ENCODE measurements at regions not wholly inside any gene's neighbourhood (a gene's known extent, or its start where the extent isn't known, plus 50 kb on each side); places are given as distances from the start of the nearest gene placed in this dataset.

- no peak for DNase-seq (ENCODE audit: low read depth)
- in situ Hi-C loops (cut with HindIII; ENCODE audit: low sequenced_read_pairs) = no loop called here
- no peak overlapping the region for H3K4me3 ChIP-seq (ENCODE audit: low read depth, low read length)
- no peak for TF ChIP-seq CTCF (IDR thresholded peaks at IDR 0.05; ENCODE audit: low read depth, low read length, missing control alignments)
These were observed 68.7 kb upstream of the MAP4 start for GRCh38 chr3:48084929-48085328.

DNA sequence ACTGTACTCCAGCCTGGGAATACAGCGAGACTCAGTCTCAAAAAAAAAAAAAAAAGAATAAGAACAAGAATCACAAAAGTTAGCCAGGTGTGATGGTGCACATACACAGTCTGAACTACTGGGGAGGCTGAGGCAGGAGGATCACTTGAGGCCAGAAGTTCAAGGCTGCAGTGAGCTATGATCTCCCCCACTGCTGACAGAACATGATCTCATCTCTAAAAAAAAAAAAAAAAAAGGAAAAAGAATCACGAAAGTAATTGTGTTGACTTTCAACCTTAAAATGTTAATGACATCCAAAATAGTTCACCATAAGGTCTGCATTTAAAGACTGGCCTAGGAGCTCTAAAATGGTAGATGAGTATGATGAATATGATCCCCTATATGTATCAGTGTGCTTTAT lies 68.0 kb upstream of the MAP4 start:
- no peak overlapping the region for H3K4me3 ChIP-seq (ENCODE audit: low read depth, low read length)

DNA sequence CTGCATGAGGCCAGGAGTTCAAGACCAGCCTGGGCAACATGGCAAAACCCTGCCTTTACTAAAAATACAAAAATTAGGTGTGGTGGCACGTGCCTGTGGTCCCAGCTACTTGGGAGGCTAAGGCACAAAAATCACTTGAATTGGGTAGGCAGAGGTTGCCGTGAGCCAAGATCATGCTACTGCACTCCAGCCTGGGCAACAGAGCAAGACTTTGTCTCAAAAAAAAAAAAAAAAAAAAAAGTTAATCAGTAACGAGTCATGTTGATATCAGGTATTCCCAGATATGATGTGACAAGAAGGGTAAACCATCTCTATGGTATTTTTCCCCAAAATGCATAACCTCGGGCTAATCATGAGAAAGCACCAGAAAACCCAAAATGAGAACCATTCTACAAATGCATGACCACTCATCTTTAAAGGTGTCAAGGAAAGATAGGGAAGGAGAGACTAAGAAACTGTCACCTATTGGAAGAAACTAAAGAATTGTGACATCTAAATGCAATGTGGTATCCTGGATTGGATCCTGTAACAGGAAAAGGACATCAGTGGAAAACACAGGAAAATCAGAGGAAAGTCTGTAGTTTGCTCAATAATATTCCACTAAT lies 66.5 kb upstream of the MAP4 start:
- DNase-seq (ENCODE audit: low read depth) = no peak
- in situ Hi-C loops (cut with HindIII; ENCODE audit: low sequenced_read_pairs) = no loop called here
- no peak for TF ChIP-seq CTCF (IDR thresholded peaks at IDR 0.05; ENCODE audit: low read depth, low read length, missing control alignments)
- H3K4me3 ChIP-seq (ENCODE audit: low read depth, low read length) = no peak overlapping the region

More for the DNA sequence above, 68.0 kb upstream of the MAP4 start:
- no peak for DNase-seq (ENCODE audit: low read depth)
- no peak for TF ChIP-seq CTCF (IDR thresholded peaks at IDR 0.05; ENCODE audit: low read depth, low read length, missing control alignments)
- in situ Hi-C loops (cut with HindIII; ENCODE audit: low sequenced_read_pairs) = no loop called here

- no peak overlapping the region for H3K4me3 ChIP-seq (ENCODE audit: low read depth, low read length)
- TF ChIP-seq CTCF (IDR thresholded peaks at IDR 0.05; ENCODE audit: low read depth, low read length, missing control alignments) = no peak
- in situ Hi-C loops (cut with HindIII; ENCODE audit: low sequenced_read_pairs) = no loop called here
- DNase-seq (ENCODE audit: low read depth) = no peak
These were observed 61.6 kb upstream of the MAP4 start for GRCh38 chr3:48077815-48078214.

- no peak overlapping the region for H3K4me3 ChIP-seq (ENCODE audit: low read depth, low read length)
- TF ChIP-seq CTCF (IDR thresholded peaks at IDR 0.05; ENCODE audit: low read depth, low read length, missing control alignments) = no peak
- DNase-seq (ENCODE audit: low read depth) = no peak
- in situ Hi-C loops (cut with HindIII; ENCODE audit: low sequenced_read_pairs) = no loop called here
These were observed 53.8 kb upstream of the MAP4 start for GRCh38 chr3:48070030-48070429.

DNA sequence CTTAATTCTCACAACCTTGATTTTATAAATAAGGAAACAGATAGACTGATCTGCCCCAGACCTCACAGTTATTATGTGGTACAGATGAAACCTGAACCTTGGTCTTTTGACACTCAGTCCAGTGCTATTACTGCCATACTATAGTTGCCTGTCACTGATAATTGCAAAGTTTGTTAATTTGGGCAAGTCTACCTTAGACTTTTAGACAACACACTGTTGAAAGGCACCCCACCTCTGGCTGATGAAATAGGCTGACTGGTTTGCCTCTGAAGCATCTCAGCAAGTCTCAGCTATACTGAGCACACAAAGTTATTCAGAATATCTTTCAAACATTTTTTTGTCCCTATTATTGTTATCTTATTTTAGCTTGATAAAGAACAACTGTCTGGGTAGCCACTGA lies 53.1 kb upstream of the MAP4 start:
- H3K4me3 ChIP-seq (ENCODE audit: low read depth, low read length) = no peak overlapping the region
- in situ Hi-C loops (cut with HindIII; ENCODE audit: low sequenced_read_pairs) = no loop called here
- no peak for TF ChIP-seq CTCF (IDR thresholded peaks at IDR 0.05; ENCODE audit: low read depth, low read length, missing control alignments)
- no peak for DNase-seq (ENCODE audit: low read depth)
